Astrocyte (in vitro differentiated cells and primary cell): ENCODE measurements at regions not wholly inside any gene's neighbourhood (a gene's known extent, or its start where the extent isn't known, plus 50 kb on each side); places are given as distances from the start of the nearest gene placed in this dataset.

Source experiments
- DNase-seq: peaks from one replicate; pipeline ENCODE4 v3.0.0-alpha.2; 2010; ENCODE audit warnings: low read depth
- FAIRE-seq: peaks from 2 replicates; lab custom pipeline; 2011; peaks lifted over from hg19 to GRCh38; lab: Jason Lieb, UNC
- H2AFZ ChIP-seq: 2 replicates; pipeline ENCODE4 v1.6.0; 2012; ENCODE audit warnings: low read depth, low read length, inconsistent platforms
- H3K27ac ChIP-seq: 2 replicates; pipeline ENCODE4 v1.5.1; 2011; ENCODE audit warnings: low read depth, low read length, inconsistent platforms
- H3K27me3 ChIP-seq: 2 replicates; pipeline ENCODE4 v1.6.0; 2011; ENCODE audit warnings: low read length, inconsistent platforms; ENCODE audit not compliant: insufficient read depth
- H3K36me3 ChIP-seq: 2 replicates; pipeline ENCODE4 v1.5.1; 2011; ENCODE audit warnings: low read length, inconsistent platforms; ENCODE audit not compliant: insufficient read depth
- H3K4me1 ChIP-seq: 2 replicates; pipeline ENCODE4 v1.5.1; 2011; ENCODE audit warnings: low read length, inconsistent platforms; ENCODE audit not compliant: insufficient read depth
- H3K4me2 ChIP-seq: 2 replicates; pipeline ENCODE4 v1.6.0; 2012; ENCODE audit warnings: low read length, inconsistent platforms
- H3K4me3 ChIP-seq: 2 replicates; pipeline ENCODE4 v1.5.1; 2011; ENCODE audit warnings: low read depth, mild to moderate bottlenecking, low read length, inconsistent platforms; ENCODE audit not compliant: insufficient read depth
- H3K79me2 ChIP-seq: 2 replicates; pipeline ENCODE4 v1.6.0; 2012; ENCODE audit warnings: mild to moderate bottlenecking, low read length, inconsistent platforms; ENCODE audit not compliant: insufficient read depth
- H3K9ac ChIP-seq: 2 replicates; pipeline ENCODE4 v1.6.0; 2012; ENCODE audit warnings: mild to moderate bottlenecking, low read length, inconsistent platforms
- H3K9me3 ChIP-seq: 2 replicates; pipeline ENCODE4 v1.5.1; 2012; ENCODE audit warnings: low read depth, mild to moderate bottlenecking, low read length, inconsistent platforms; ENCODE audit not compliant: insufficient read depth
- H4K20me1 ChIP-seq: 2 replicates; pipeline ENCODE4 v1.6.0; 2012; ENCODE audit warnings: low read length, inconsistent platforms; ENCODE audit not compliant: insufficient read depth
- H3K27ac Mint-ChIP-seq: one replicate; pipeline ENCODE4 v1.8.0; 2021; ENCODE audit warnings: mild to moderate bottlenecking, mixed read lengths; ENCODE audit not compliant: unreplicated experiment
- H3K27me3 Mint-ChIP-seq: one replicate; pipeline ENCODE4 v1.8.0; 2021; ENCODE audit warnings: low read depth, mixed read lengths; ENCODE audit not compliant: unreplicated experiment
- H3K36me3 Mint-ChIP-seq: one replicate; pipeline ENCODE4 v1.8.0; 2021; ENCODE audit warnings: low read depth, mixed read lengths; ENCODE audit not compliant: unreplicated experiment
- H3K4me1 Mint-ChIP-seq: one replicate; pipeline ENCODE4 v1.8.0; 2021; ENCODE audit warnings: low read depth, mixed read lengths; ENCODE audit not compliant: unreplicated experiment
- H3K4me3 Mint-ChIP-seq: one replicate; pipeline ENCODE4 v1.8.0; 2021; ENCODE audit warnings: mild to moderate bottlenecking, moderate library complexity, mixed read lengths; ENCODE audit not compliant: unreplicated experiment
- H3K9me3 Mint-ChIP-seq: one replicate; pipeline ENCODE4 v1.8.0; 2021; ENCODE audit warnings: mild to moderate bottlenecking, mixed read lengths; ENCODE audit not compliant: unreplicated experiment
- EZH2 ChIP-seq: IDR thresholded peaks from 2 replicates; pipeline ENCODE4 v1.6.1; 2012; ENCODE audit warnings: mild to moderate bottlenecking, low read length, inconsistent platforms; ENCODE audit not compliant: insufficient read depth
- TF ChIP-seq, protein P1 (sequence below): IDR thresholded peaks from 2 replicates; pipeline ENCODE4 v1.5.1; 2011; ENCODE audit warnings: low read depth, mild to moderate bottlenecking, inconsistent platforms, low read length, moderate library complexity; ENCODE audit not compliant: insufficient read depth

DNA sequence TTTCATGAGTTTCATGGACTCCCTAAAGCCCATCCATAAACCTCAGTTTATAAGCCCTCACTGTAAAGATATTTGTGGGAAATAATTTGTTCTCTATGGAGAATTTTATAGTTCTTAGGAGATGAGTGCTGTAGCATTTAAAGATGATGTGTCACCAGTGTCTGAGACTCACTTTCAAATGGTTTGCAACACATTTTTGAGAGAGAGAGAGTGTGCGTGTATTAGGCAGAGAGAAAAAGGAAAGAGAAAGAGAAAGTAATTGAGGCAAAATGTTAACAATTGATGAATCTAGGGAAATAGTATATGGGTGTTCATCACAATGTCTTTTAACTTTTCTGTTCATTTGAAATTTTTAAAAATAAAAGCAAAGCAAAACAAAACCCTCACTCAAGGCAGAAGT is 479.0 kb downstream of the ZSWIM6 start:
- FAIRE-seq, result no peak
- TF ChIP-seq, protein P1, sequence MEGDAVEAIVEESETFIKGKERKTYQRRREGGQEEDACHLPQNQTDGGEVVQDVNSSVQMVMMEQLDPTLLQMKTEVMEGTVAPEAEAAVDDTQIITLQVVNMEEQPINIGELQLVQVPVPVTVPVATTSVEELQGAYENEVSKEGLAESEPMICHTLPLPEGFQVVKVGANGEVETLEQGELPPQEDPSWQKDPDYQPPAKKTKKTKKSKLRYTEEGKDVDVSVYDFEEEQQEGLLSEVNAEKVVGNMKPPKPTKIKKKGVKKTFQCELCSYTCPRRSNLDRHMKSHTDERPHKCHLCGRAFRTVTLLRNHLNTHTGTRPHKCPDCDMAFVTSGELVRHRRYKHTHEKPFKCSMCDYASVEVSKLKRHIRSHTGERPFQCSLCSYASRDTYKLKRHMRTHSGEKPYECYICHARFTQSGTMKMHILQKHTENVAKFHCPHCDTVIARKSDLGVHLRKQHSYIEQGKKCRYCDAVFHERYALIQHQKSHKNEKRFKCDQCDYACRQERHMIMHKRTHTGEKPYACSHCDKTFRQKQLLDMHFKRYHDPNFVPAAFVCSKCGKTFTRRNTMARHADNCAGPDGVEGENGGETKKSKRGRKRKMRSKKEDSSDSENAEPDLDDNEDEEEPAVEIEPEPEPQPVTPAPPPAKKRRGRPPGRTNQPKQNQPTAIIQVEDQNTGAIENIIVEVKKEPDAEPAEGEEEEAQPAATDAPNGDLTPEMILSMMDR, result no peak
- TF ChIP-seq EZH2, result no peak
- no peak for DNase-seq

DNA sequence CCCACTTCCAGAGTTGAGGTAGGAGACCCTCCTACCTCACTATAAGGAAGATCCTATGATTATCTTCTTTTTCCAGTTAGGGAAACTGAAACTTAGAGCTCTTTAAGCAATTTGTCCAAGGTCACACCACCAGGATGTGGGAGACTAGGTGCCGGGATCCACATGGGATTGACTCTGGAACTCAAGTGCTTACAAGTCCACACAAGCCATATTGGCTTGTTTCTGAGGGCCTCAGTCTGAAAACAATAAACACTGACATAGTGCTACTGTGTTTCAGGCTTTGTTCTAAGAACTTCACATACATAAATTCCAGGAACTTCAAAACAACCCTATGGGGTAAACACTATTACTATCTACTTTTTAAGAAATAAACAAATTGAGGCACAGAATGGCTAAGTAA is 481.3 kb downstream of the ZSWIM6 start:
- FAIRE-seq, result no peak
- Mint-ChIP-seq H3K27me3 (peaks cover 12% of the 10 kb centered on the region), H3K4me3 (no peak overlapping the region), H3K4me1 (peaks cover 18% of the 10 kb centered on the region), H3K27ac (no peak overlapping the region), H3K9me3 (peaks cover 2% of the 10 kb centered on the region), H3K36me3 (no peaks in the 10 kb centered on the region)
- Histone ChIP-seq H3K27ac (no peak overlapping the region), H2AFZ (no peak overlapping the region), H3K27me3 (peaks cover 6% of the 10 kb centered on the region), H3K9me3 (no peaks in the 10 kb centered on the region), H3K36me3 (no peaks in the 10 kb centered on the region), H3K9ac (no peak overlapping the region), H4K20me1 (no peaks in the 10 kb centered on the region), H3K4me2 (no peak overlapping the region), H3K4me1 (no peaks in the 10 kb centered on the region), H3K79me2 (no peaks in the 10 kb centered on the region), H3K4me3 (no peak overlapping the region)
- no peak for DNase-seq
- TF ChIP-seq, protein P1, result no peak
- no peak for TF ChIP-seq EZH2

More for the DNA sequence above, 479.0 kb downstream of the ZSWIM6 start:
- H3K27me3 ChIP-seq, result peaks cover 6% of the 10 kb centered on the region
- H4K20me1 ChIP-seq, result no peaks in the 10 kb centered on the region
- no peaks in the 10 kb centered on the region for H3K36me3 ChIP-seq
- no peaks in the 10 kb centered on the region for H3K4me1 ChIP-seq
- peaks cover 2% of the 10 kb centered on the region for H3K9me3 Mint-ChIP-seq
- H3K4me3 ChIP-seq, result no peak overlapping the region
- no peak overlapping the region for H3K9ac ChIP-seq
- H3K27ac Mint-ChIP-seq, result no peak overlapping the region
- H3K4me2 ChIP-seq, result no peak overlapping the region
- H3K4me1 Mint-ChIP-seq, result peaks cover 21% of the 10 kb centered on the region
- no peak overlapping the region for H3K27ac ChIP-seq
- no peaks in the 10 kb centered on the region for H3K79me2 ChIP-seq
- H2AFZ ChIP-seq, result no peak overlapping the region
- H3K27me3 Mint-ChIP-seq, result peaks cover 12% of the 10 kb centered on the region
- H3K36me3 Mint-ChIP-seq, result no peaks in the 10 kb centered on the region
- H3K4me3 Mint-ChIP-seq, result no peak overlapping the region
- no peaks in the 10 kb centered on the region for H3K9me3 ChIP-seq

DNA sequence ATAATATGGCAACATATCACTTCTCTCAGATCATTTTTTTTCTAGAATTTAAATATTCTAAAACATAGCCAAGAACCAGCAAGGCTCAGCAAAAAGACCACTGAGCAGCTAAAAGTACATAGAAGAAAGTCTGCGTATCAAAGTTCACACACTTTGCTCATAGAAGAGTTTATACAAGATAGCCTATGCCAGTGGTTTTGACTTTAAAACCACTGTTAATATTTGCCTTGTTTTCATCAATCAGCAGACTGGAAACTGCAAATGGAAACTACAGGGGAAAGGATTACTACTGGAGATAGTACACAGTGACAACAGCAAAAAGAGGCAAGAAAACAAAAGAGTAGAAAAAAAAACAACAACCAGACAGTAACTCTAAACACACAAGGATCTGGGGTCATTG is 483.3 kb downstream of the ZSWIM6 start:
- H3K9me3 Mint-ChIP-seq, result peaks cover 2% of the 10 kb centered on the region
- peaks cover 18% of the 10 kb centered on the region for H3K4me1 Mint-ChIP-seq
- Histone ChIP-seq H3K27me3 (peaks cover 9% of the 10 kb centered on the region), H3K4me1 (no peaks in the 10 kb centered on the region), H3K4me3 (no peak overlapping the region), H3K9ac (no peak overlapping the region), H3K4me2 (no peak overlapping the region), H3K36me3 (no peaks in the 10 kb centered on the region), H4K20me1 (no peaks in the 10 kb centered on the region), H3K9me3 (no peaks in the 10 kb centered on the region), H3K79me2 (no peaks in the 10 kb centered on the region), H2AFZ (no peak overlapping the region), H3K27ac (no peak overlapping the region)
- no peak for TF ChIP-seq EZH2
- no peak for FAIRE-seq
- H3K27ac Mint-ChIP-seq, result no peak overlapping the region
- no peak for DNase-seq
- no peaks in the 10 kb centered on the region for H3K36me3 Mint-ChIP-seq
- peaks cover 4% of the 10 kb centered on the region for H3K27me3 Mint-ChIP-seq
- no peak overlapping the region for H3K4me3 Mint-ChIP-seq
